Esophagus (tissue), 2 donors: ENCODE measurements at regions not wholly inside any gene's neighbourhood (a gene's known extent, or its start where the extent isn't known, plus 50 kb on each side); places are given as distances from the start of the nearest gene placed in this dataset.

ENCODE experiments used
- H3K27ac ChIP-seq, 2 donors: one replicate each; pipeline ENCODE4 v1.5.1; 2013; ENCODE audit warnings: low read depth in 2 of 2, mild to moderate bottlenecking in 2 of 2, inconsistent platforms in 1 of 2, low read length in 1 of 2, moderate library complexity in 1 of 2
- H3K27me3 ChIP-seq, 2 donors: one replicate each; pipeline ENCODE4 v1.6.1; 2013; ENCODE audit warnings: low read length in 2 of 2, control low read depth in 1 of 2, mild to moderate bottlenecking in 1 of 2; ENCODE audit not compliant: insufficient read depth in 2 of 2, control insufficient read depth in 1 of 2
- H3K36me3 ChIP-seq, 2 donors: one replicate each; pipeline ENCODE4 v1.6.1; 2013; ENCODE audit warnings: low read length in 1 of 2; ENCODE audit not compliant: control insufficient read depth in 2 of 2, insufficient read depth in 2 of 2
- H3K4me1 ChIP-seq, 2 donors: one replicate each; pipeline ENCODE4 v1.6.1; 2013; ENCODE audit warnings: low read length in 1 of 2; ENCODE audit not compliant: control insufficient read depth in 2 of 2, insufficient read depth in 2 of 2
- H3K4me3 ChIP-seq, 2 donors: one replicate each; pipeline ENCODE4 v1.5.1; 2013; ENCODE audit warnings: low read length in 2 of 2, mild to moderate bottlenecking in 2 of 2, low read depth in 1 of 2, moderate library complexity in 1 of 2
- H3K9me3 ChIP-seq, 2 donors: one replicate each; pipeline ENCODE4 v1.6.1; 2013; ENCODE audit warnings: mild to moderate bottlenecking in 2 of 2, low read depth in 1 of 2, low read length in 1 of 2, moderate library complexity in 1 of 2; ENCODE audit not compliant: control insufficient read depth in 2 of 2, insufficient read depth in 1 of 2
- WGBS, 2 donors: extraction: QIAGEN DNeasy Blood & Tissue Kit; methylation state at CpG; one replicate each; pipeline ENCODE4 v1.1.7; 2013; 5-methylcytosine and 5-hydroxymethylcytosine counted together
- donor health status: healthy with polysubstance abuse.
- donor health status: Bipolar disorder and iron deficiency.

DNA sequence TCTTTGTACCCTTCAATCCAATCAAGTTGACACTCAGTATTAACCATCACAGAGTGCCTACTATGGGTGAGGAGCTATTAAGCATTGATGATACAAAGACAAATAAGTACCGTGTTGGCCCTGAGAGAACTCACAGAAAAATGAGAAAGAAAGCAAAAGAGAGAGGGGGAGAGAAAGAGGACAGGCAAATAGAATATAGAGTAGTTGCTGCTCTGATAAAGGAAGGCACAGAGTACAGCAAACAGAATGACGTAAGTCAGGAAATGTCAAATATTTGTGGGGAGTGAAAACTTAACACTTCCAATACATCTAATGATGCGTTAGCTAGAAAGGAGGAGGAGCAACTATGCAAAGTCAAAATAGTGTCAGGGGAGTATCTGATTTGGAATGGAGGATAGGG lies 320.6 kb upstream of the KCNH8 start:
- Histone ChIP-seq H3K27ac (no peak overlapping the region), H3K36me3 (no peaks in the 10 kb centered on the region), H3K4me3 (no peak overlapping the region), H3K27me3 (no peaks in the 10 kb centered on the region), H3K9me3 (no peaks in the 10 kb centered on the region), H3K4me1 (no peaks in the 10 kb centered on the region)
- 72 to 74% methylated on average over 3 of the region's 3 CpGs for WGBS, 2 donors

DNA sequence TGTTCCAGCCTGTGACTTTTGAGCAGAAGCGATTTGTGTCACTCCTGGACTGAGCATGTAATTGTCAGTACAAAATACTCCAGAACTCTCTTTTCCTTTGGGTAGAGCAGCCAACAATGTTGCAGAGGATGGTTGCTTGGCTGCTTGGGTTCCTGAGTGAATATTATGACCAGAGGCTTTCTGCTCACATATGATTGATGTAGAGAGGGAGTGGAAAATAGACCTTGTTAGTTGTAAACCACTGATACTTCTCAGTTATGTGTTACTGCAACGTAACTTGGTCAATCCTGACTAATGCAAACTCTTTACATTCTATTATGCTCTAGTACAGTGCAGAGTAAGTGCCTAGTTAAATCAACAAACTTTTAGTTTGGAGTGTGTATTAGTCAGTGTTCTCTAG lies 322.6 kb upstream of the KCNH8 start:
- no peak overlapping the region for H3K4me3 ChIP-seq
- no peaks in the 10 kb centered on the region for H3K9me3 ChIP-seq
- no peaks in the 10 kb centered on the region for H3K36me3 ChIP-seq
- no peaks in the 10 kb centered on the region for H3K4me1 ChIP-seq
- no peaks in the 10 kb centered on the region for H3K27me3 ChIP-seq
- H3K27ac ChIP-seq: no peak overlapping the region
- WGBS, 2 donors: 88% methylated on average over 2 of the region's 2 CpGs

DNA sequence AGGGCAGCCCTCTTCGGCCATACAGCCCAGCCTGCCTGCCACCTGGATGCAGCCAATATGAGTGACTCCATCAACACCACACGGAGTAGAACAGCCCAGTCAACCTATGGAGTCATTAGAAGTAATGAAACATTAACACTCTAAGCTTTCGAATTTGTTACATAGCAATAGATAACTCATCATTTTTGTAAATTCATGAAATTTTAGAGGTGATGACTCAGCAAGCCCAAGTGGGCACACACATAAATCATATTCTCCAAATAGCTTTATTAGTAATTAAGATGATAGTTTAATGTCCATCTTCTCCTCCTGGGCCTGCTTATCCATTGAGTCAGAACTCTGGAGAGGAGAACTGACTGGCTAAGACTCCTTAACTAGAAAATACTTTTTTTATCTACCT lies 335.0 kb upstream of the KCNH8 start:
- no peaks in the 10 kb centered on the region for H3K4me1 ChIP-seq
- 87 to 93% methylated on average over 3 of the region's 3 CpGs for WGBS, 2 donors
- H3K36me3 ChIP-seq: no peaks in the 10 kb centered on the region
- H3K9me3 ChIP-seq: no peaks in the 10 kb centered on the region
- no peak overlapping the region for H3K27ac ChIP-seq
- no peaks in the 10 kb centered on the region for H3K27me3 ChIP-seq
- no peak overlapping the region for H3K4me3 ChIP-seq

DNA sequence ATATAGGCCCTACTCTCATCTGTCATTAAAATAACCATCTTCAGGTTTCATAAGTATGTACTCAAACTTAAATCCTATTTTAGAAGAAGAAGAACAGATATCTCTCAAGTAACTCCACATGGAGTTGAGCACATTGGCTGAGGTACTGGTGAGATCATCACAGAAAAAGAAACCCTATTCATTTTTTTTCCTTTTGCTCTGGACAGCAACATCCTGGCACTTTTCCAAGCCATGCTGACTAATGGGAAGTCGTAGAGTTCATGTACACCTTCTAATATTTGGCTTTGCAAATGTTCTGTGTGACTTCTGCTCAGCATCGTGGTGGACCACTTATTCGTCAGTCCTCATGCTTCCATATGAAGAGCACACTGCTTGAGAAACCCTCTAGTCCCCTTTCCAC lies 336.0 kb upstream of the KCNH8 start:
- Histone ChIP-seq H3K36me3 (no peaks in the 10 kb centered on the region), H3K27me3 (no peaks in the 10 kb centered on the region), H3K9me3 (no peaks in the 10 kb centered on the region), H3K4me1 (no peaks in the 10 kb centered on the region), H3K27ac (no peak overlapping the region), H3K4me3 (no peak overlapping the region)
- WGBS, 2 donors: 57 to 59% methylated on average over 3 of the region's 3 CpGs

DNA sequence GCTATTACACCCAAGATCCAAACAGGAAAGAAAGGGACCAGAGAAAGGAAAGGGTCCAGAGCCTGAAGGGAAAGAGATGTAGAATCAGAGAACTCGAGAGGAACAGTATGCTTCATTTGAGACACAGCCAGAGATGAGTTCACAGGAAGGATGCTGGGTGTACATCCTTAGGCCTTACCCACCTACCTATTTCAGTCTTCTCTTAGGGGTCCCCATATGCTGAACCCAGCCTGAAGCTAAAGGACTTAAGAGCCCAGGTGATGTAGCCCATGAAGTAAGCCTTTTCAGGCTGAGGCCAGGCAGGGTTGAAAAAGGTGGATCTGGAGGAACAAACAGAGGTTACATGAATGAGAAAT lies 338.0 kb upstream of the KCNH8 start:
- no peaks in the 10 kb centered on the region for H3K4me1 ChIP-seq
- no peak overlapping the region for H3K4me3 ChIP-seq
- no peaks in the 10 kb centered on the region for H3K9me3 ChIP-seq
- 69 to 78% methylated on average over 1 of the region's 1 CpG for WGBS, 2 donors
- no peaks in the 10 kb centered on the region for H3K27me3 ChIP-seq
- H3K27ac ChIP-seq: no peak overlapping the region
- no peaks in the 10 kb centered on the region for H3K36me3 ChIP-seq

DNA sequence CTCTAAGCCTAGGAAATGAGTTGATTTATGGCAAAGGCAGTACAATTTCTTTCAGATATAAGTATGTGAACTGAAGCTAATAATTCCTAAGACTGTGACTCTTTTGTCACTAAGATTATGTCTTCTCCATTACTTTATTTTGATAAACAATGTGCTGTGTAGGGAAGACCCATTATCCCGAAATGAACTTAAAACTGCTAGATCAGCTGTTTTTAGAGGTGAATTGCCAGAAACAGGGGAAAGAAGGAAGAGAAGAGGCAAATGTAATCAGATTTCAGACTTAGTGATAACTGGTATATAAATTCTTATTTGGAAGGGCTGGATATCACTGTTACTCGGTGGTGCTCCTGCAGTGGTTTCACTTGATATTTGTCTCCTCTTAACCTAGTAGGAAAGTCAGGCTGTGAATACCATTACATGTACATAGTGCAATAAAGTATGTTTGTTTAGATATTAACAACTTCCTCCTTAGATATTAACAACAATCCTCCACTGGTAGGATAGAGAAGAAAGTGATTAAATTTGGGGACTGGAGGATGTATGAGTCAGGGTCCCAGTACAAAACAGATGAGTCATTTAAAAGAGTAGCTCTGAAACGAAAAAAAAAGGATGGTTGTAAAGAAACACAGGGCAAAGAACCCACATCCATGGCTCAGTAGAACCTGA lies 338.5 kb upstream of the KCNH8 start:
- no peaks in the 10 kb centered on the region for H3K9me3 ChIP-seq
- no peaks in the 10 kb centered on the region for H3K36me3 ChIP-seq
- H3K4me1 ChIP-seq: no peaks in the 10 kb centered on the region
- H3K27me3 ChIP-seq: no peaks in the 10 kb centered on the region
- H3K27ac ChIP-seq: no peak overlapping the region
- no peak overlapping the region for H3K4me3 ChIP-seq
- 53 to 59% methylated on average over 3 of the region's 3 CpGs for WGBS, 2 donors

DNA sequence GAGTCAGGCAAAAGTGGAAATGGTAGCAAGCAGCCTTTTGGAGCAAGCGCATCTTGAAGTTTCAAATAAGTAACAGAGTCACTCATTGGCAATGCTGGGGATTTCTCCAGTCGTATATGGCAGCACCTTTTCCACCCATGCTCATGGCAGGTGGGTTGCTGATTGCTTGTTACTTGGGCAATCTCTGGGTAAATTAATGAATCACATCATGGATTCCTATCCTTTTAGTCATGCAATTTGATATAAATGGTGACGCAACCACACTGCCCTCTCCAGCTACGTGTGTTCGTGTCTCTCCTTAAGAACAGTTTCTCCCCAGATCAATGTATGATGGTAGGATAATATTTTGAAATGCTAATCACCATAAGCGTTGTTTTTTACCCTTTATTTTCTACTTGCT lies 339.9 kb upstream of the KCNH8 start:
- Histone ChIP-seq H3K36me3 (no peaks in the 10 kb centered on the region), H3K27ac (no peak overlapping the region), H3K27me3 (no peaks in the 10 kb centered on the region), H3K4me3 (no peak overlapping the region), H3K9me3 (no peaks in the 10 kb centered on the region), H3K4me1 (no peaks in the 10 kb centered on the region)
- WGBS, 2 donors: 87 to 89% methylated on average over 6 of the region's 6 CpGs

DNA sequence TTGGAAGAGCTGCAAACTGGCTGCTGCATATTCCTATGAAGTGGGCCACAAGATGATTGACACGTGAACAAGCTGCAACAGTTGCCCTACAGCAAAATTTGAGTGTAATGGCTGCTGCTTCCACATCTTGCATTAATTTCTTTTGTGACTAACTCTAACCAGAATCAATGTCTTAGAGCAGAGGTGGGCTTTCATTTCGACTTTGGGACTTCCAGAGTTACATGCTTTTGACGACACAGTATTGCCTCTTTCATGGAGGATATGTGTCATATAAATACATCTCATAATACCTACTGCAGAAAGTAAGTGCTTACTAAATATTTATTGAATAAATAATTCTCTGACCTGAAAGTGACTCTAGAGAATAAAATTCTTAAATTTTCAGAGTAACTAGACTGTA lies 340.7 kb upstream of the KCNH8 start:
- H3K4me1 ChIP-seq: no peaks in the 10 kb centered on the region
- WGBS, 2 donors: 58 to 68% methylated on average over 3 of the region's 3 CpGs
- H3K27ac ChIP-seq: no peak overlapping the region

DNA sequence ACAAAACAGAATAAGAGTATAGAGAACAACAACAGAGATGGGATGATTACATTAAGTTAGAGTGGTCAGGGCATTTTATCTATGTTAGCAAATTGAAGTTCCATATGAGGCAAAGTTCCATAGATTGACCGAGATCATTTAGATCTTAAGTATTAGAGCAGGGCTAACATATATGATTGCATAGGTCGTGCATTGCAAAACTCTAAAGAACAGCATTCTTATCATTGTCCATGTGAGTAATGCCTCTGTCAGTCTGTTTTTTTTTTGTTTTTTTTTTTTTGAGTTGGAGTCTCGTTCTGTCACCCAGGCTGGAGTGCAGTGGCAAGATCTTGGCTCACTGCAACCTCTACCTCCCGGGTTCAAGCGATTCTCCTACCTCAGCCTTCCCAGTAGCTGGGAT lies 341.7 kb upstream of the KCNH8 start:
- Histone ChIP-seq H3K36me3 (no peaks in the 10 kb centered on the region), H3K4me1 (no peaks in the 10 kb centered on the region), H3K27me3 (no peaks in the 10 kb centered on the region), H3K9me3 (no peaks in the 10 kb centered on the region), H3K4me3 (no peak overlapping the region), H3K27ac (no peak overlapping the region)
- 81% methylated on average over 5 of the region's 5 CpGs for WGBS, 2 donors

More for the DNA sequence above, 340.7 kb upstream of the KCNH8 start:
- H3K4me3 ChIP-seq: no peak overlapping the region
- no peaks in the 10 kb centered on the region for H3K9me3 ChIP-seq
- no peaks in the 10 kb centered on the region for H3K36me3 ChIP-seq
- no peaks in the 10 kb centered on the region for H3K27me3 ChIP-seq

DNA sequence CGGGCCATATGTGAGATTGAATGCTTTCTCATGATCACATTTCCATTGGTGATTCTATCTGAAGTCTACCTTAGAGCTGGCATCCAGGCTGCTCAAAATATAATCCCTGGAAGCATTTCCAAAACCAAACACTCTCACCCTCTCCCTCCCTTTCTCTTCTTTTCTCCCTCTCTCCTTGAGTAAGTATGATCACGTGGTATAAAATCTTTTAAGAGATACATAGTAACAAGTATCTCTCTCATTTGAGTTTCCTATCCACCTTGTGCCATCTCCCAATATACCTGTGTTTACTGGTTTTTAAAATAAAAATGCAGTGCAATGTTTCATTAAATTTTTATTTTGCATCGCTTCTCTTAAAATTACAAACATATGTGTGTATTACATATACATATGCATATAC lies 350.9 kb upstream of the KCNH8 start:
- Histone ChIP-seq H3K4me1 (no peaks in the 10 kb centered on the region), H3K9me3 (no peaks in the 10 kb centered on the region), H3K36me3 (no peaks in the 10 kb centered on the region), H3K27ac (no peak overlapping the region), H3K4me3 (no peak overlapping the region), H3K27me3 (no peaks in the 10 kb centered on the region)
- 84 to 88% methylated on average over 3 of the region's 3 CpGs for WGBS, 2 donors
